Progenitor cell of endocrine pancreas (in vitro differentiated cells): ENCODE measurements at regions not wholly inside any gene's neighbourhood (a gene's known extent, or its start where the extent isn't known, plus 50 kb on each side); places are given as distances from the start of the nearest gene placed in this dataset.
"Not testable (repeated sequence)": the region's sequence is repeated elsewhere in the genome, so short reads cannot be mapped to it uniquely, and the experiment has no call there.

ENCODE experiments used
- DNase-seq: peaks from one replicate; pipeline ENCODE4 v3.0.0; 2021; ENCODE audit warnings: low spot score; ENCODE audit not compliant: unreplicated experiment
- H3K27ac Mint-ChIP-seq: 2 replicates; pipeline ENCODE4 v1.8.0; 2021; ENCODE audit warnings: mild to moderate bottlenecking, moderate library complexity, mixed read lengths
- H3K27me3 Mint-ChIP-seq: 2 replicates; pipeline ENCODE4 v1.8.0; 2021; ENCODE audit warnings: mixed read lengths
- H3K36me3 Mint-ChIP-seq: 2 replicates; pipeline ENCODE4 v1.8.0; 2022; ENCODE audit warnings: mixed read lengths; ENCODE audit not compliant: insufficient read depth
- H3K4me1 Mint-ChIP-seq: 2 replicates; pipeline ENCODE4 v1.8.0; 2021; ENCODE audit warnings: low read depth, mixed read lengths
- H3K4me3 Mint-ChIP-seq: 2 replicates; pipeline ENCODE4 v1.8.0; 2021; ENCODE audit warnings: low read depth, mild to moderate bottlenecking, moderate library complexity, mixed read lengths
- H3K9me3 Mint-ChIP-seq: 2 replicates; pipeline ENCODE4 v1.8.0; 2021; ENCODE audit warnings: low read depth, mixed read lengths
- CTCF ChIP-seq: fragments of 200-600 bp; sonication (generic); IDR thresholded peaks from one replicate; pipeline ENCODE4 v1.5.0; 2021; ENCODE audit warnings: antibody characterized with exemption, mild to moderate bottlenecking; ENCODE audit not compliant: unreplicated experiment

GRCh38 chr4:175330652-175331051 is 412.5 kb downstream of the ADAM29 start:
- Mint-ChIP-seq H3K27ac (no peak overlapping the region), H3K27me3 (no peaks in the 10 kb centered on the region), H3K4me3 (no peak overlapping the region), H3K4me1 (no peaks in the 10 kb centered on the region), H3K36me3 (no peaks in the 10 kb centered on the region), H3K9me3 (no peaks in the 10 kb centered on the region)
- TF ChIP-seq CTCF: no peak
- DNase-seq: no peak

- H3K4me1 Mint-ChIP-seq: no peaks in the 10 kb centered on the region
- no peak for TF ChIP-seq CTCF
- H3K9me3 Mint-ChIP-seq: no peaks in the 10 kb centered on the region
- no peak for DNase-seq
- no peaks in the 10 kb centered on the region for H3K27me3 Mint-ChIP-seq
- H3K4me3 Mint-ChIP-seq: no peak overlapping the region
- no peaks in the 10 kb centered on the region for H3K36me3 Mint-ChIP-seq
- no peak overlapping the region for H3K27ac Mint-ChIP-seq
These were observed 417.2 kb downstream of the ADAM29 start for GRCh38 chr4:175335331-175335730.

GRCh38 chr4:175336570-175336969 is 418.4 kb downstream of the ADAM29 start:
- H3K27ac Mint-ChIP-seq, H3K4me3 Mint-ChIP-seq, H3K9me3 Mint-ChIP-seq, H3K4me1 Mint-ChIP-seq, H3K27me3 Mint-ChIP-seq, H3K36me3 Mint-ChIP-seq, DNase-seq: not testable (repeated sequence)

- Mint-ChIP-seq H3K27me3 (no peaks in the 10 kb centered on the region), H3K36me3 (no peaks in the 10 kb centered on the region), H3K4me3 (no peak overlapping the region), H3K27ac (no peak overlapping the region), H3K9me3 (peaks cover 5% of the 10 kb centered on the region), H3K4me1 (no peaks in the 10 kb centered on the region)
- no peak for DNase-seq
- TF ChIP-seq CTCF: no peak
These were observed 421.0 kb downstream of the ADAM29 start for GRCh38 chr4:175339100-175339707.

- Mint-ChIP-seq H3K27ac (no peak overlapping the region), H3K27me3 (no peaks in the 10 kb centered on the region), H3K4me1 (no peaks in the 10 kb centered on the region), H3K4me3 (no peak overlapping the region), H3K9me3 (peaks cover 9% of the 10 kb centered on the region), H3K36me3 (no peaks in the 10 kb centered on the region)
- TF ChIP-seq CTCF: no peak
- DNase-seq: no peak
These were observed 423.1 kb downstream of the ADAM29 start for GRCh38 chr4:175341203-175341755.

- no peak for TF ChIP-seq CTCF
- Mint-ChIP-seq H3K4me3 (no peak overlapping the region), H3K27ac (no peak overlapping the region), H3K4me1 (no peaks in the 10 kb centered on the region), H3K9me3 (peaks cover 9% of the 10 kb centered on the region), H3K27me3 (no peaks in the 10 kb centered on the region), H3K36me3 (no peaks in the 10 kb centered on the region)
- DNase-seq: no peak
These were observed 428.2 kb downstream of the ADAM29 start for GRCh38 chr4:175346376-175346775.
